HCT116 (cell line): ENCODE measurements at regions not wholly inside any gene's neighbourhood (a gene's known extent, or its start where the extent isn't known, plus 50 kb on each side); places are given as distances from the start of the nearest gene placed in this dataset.

ENCODE experiments used
- ATAC-seq: fragments of 200-7000 bp; cut with Tn5 transposase; 2 replicates; pipeline ENCODE4 v1.9.1; 2020; ENCODE audit warnings: mild to moderate bottlenecking, moderate library complexity
- BruUV-seq: library from RNA; stranded (reverse); fragments of 400-500 nt; replicated peaks from 2 replicates; lab custom pipeline; 2021; lab: Mats Ljungman, UMichigan
- CTCF ChIA-PET: fragments of 300-600 bp; sonication (Branson Sonifier 250); formaldehyde crosslinking; loops from one replicate; lab custom pipeline; 2021; ENCODE audit warnings: antibody characterized with exemption; lab: Charles Lee
- POLR2A ChIA-PET: fragments of 300-600, 350-600 bp; sonication (Branson Sonifier 250); formaldehyde crosslinking; loops from one replicate; lab custom pipeline; 2021; ENCODE audit warnings: antibody characterized with exemption; lab: Charles Lee
- RAD21 ChIA-PET, 2 experiments: fragments of 300-600 bp; sonication (Branson Sonifier 250); formaldehyde crosslinking; loops; one replicate each; lab custom pipeline; 2023; ENCODE audit warnings: low total read pairs in 2 of 2; ENCODE audit not compliant: uncharacterized antibody in 2 of 2, unreplicated experiment in 2 of 2, low non-redundant PET in 1 of 2; lab: Charles Lee
- DNase-seq: peaks from one replicate; pipeline ENCODE4 v3.0.0-alpha.2; 2010; ENCODE audit warnings: low read depth, low spot score
- H2AFZ ChIP-seq: fragments of 200-600 bp; shearing (Covaris generic), sonication (generic); 2 replicates; pipeline ENCODE4 v1.6.1; 2017; ENCODE audit warnings: low read depth, mixed run types, mixed read lengths, antibody characterized with exemption, low read length; ENCODE audit not compliant: poor library complexity, severe bottlenecking
- H3K27ac ChIP-seq: 2 replicates; pipeline ENCODE4 v1.5.1; 2012; ENCODE audit warnings: low read depth, low read length
- H3K27me3 ChIP-seq: fragments of 200-600 bp; sonication (generic); 2 replicates; pipeline ENCODE4 v1.6.1; 2016; ENCODE audit warnings: mixed run types, low read length, mixed read lengths; ENCODE audit not compliant: insufficient read depth
- H3K36me3 ChIP-seq, 2 experiments: fragments of 200-500 bp in 1 of 2; fragments of 200-600 bp in 1 of 2; sonication (Bioruptor generic) in 1 of 2; sonication (generic) in 1 of 2; 2 replicates each; pipeline versions ENCODE4 v1.5.1 to v1.6.1; 2014 to 2016; ENCODE audit warnings: low read length in 2 of 2, inconsistent platforms in 1 of 2, mixed read lengths in 1 of 2, mixed run types in 1 of 2; ENCODE audit not compliant: insufficient read depth in 2 of 2, control insufficient read depth in 1 of 2
- H3K4me1 ChIP-seq, 2 experiments: fragments of 200-600 bp in 1 of 2; sonication (generic) in 1 of 2; 2 replicates each; pipeline versions ENCODE4 v1.5.1 to v1.6.1; 2012 to 2017; ENCODE audit warnings: low read length in 2 of 2, inconsistent platforms in 1 of 2, mild to moderate bottlenecking in 1 of 2, mixed read lengths in 1 of 2, mixed run types in 1 of 2, moderate library complexity in 1 of 2; ENCODE audit not compliant: insufficient read depth in 2 of 2, control insufficient read depth in 1 of 2
- H3K4me2 ChIP-seq: fragments of 200-600 bp; sonication (generic); 2 replicates; pipeline ENCODE4 v1.6.1; 2017; ENCODE audit warnings: mixed run types, low read length, mixed read lengths
- H3K4me3 ChIP-seq, 2 experiments: fragments of 200-600 bp in 1 of 2; sonication (generic) in 1 of 2; replicated peaks in 1 of 2; 2 replicates each; pipeline ENCODE4 v1.5.1; 2011 to 2016; ENCODE audit warnings: low read length in 2 of 2, control low read depth in 1 of 2, low read depth in 1 of 2, mild to moderate bottlenecking in 1 of 2, mixed read lengths in 1 of 2, mixed run types in 1 of 2
- H3K79me2 ChIP-seq: fragments of 200-600 bp; sonication (generic); 2 replicates; pipeline ENCODE4 v1.6.1; 2017; ENCODE audit warnings: mild to moderate bottlenecking, mixed run types, low read length, moderate library complexity, mixed read lengths; ENCODE audit not compliant: insufficient read depth
- H3K9ac ChIP-seq: fragments of 200-600 bp; sonication (generic); 2 replicates; pipeline ENCODE4 v1.6.1; 2016; ENCODE audit warnings: low read length, mixed read lengths
- H3K9me2 ChIP-seq: fragments of 200-600 bp; sonication (generic), shearing (Covaris generic); 2 replicates; pipeline ENCODE4 v1.6.1; 2017; ENCODE audit warnings: mixed run types, mild to moderate bottlenecking, moderate library complexity; ENCODE audit not compliant: insufficient read depth
- H3K9me3 ChIP-seq, 2 experiments: fragments of 200-500 bp in 1 of 2; fragments of 200-600 bp in 1 of 2; sonication (Bioruptor generic) in 1 of 2; sonication (generic) in 1 of 2; 2 replicates each; pipeline ENCODE4 v1.6.1; 2014 to 2017; ENCODE audit warnings: low read length in 2 of 2, mixed read lengths in 2 of 2, inconsistent platforms in 1 of 2, low read depth in 1 of 2, mild to moderate bottlenecking in 1 of 2, mixed run types in 1 of 2, moderate library complexity in 1 of 2; ENCODE audit not compliant: control insufficient read depth in 1 of 2, insufficient read depth in 1 of 2
- H4K20me1 ChIP-seq: fragments of 200-600 bp; sonication (generic), shearing (Covaris generic); 2 replicates; pipeline ENCODE4 v1.6.1; 2017; ENCODE audit warnings: mixed run types, mild to moderate bottlenecking, moderate library complexity; ENCODE audit not compliant: insufficient read depth
- CBX3 ChIP-seq: IDR thresholded peaks from 2 replicates; pipeline ENCODE4 v1.6.1; 2012; ENCODE audit warnings: low read depth
- CEBPB ChIP-seq: IDR thresholded peaks from 2 replicates; pipeline ENCODE4 v1.6.1; 2012; ENCODE audit warnings: low read depth
- CTCF ChIP-seq, 3 experiments: fragments of 200-600 bp in 1 of 3; sonication (generic) in 1 of 3; IDR thresholded peaks in 2 of 3; conservative IDR thresholded peaks in 1 of 3; 2 replicates each; pipeline ENCODE4 v1.5.1; 2012 to 2017; ENCODE audit warnings: low read depth in 2 of 3, low read length in 2 of 3, antibody characterized with exemption in 1 of 3, borderline replicate concordance in 1 of 3, control low read depth in 1 of 3, mild to moderate bottlenecking in 1 of 3, mixed read lengths in 1 of 3, mixed run types in 1 of 3, moderate library complexity in 1 of 3; ENCODE audit not compliant: insufficient read depth in 1 of 3
- EGR1 ChIP-seq: IDR thresholded peaks from 2 replicates; pipeline ENCODE4 v1.6.1; 2012; ENCODE audit warnings: low read depth
- ELF1 ChIP-seq: IDR thresholded peaks from 2 replicates; pipeline ENCODE4 v1.6.1; 2012; ENCODE audit warnings: low read depth, borderline replicate concordance
- EZH2phosphoT487 ChIP-seq: fragments of 200-600 bp; IDR thresholded peaks from 2 replicates; pipeline ENCODE4 v1.6.1; 2018; ENCODE audit warnings: antibody characterized with exemption, borderline replicate concordance
- FOSL1 ChIP-seq: IDR thresholded peaks from 2 replicates; pipeline ENCODE4 v1.6.1; 2012; ENCODE audit warnings: low read depth
- MAX ChIP-seq: IDR thresholded peaks from 2 replicates; pipeline ENCODE4 v1.6.1; 2012
- POLR2AphosphoS5 ChIP-seq: IDR thresholded peaks from 2 replicates; pipeline ENCODE4 v1.6.1; 2011; ENCODE audit warnings: mild to moderate bottlenecking, low read depth, low read length, moderate library complexity
- RAD21 ChIP-seq: IDR thresholded peaks from 2 replicates; pipeline ENCODE4 v1.6.1; 2012; ENCODE audit warnings: low read depth, mild to moderate bottlenecking
- SIN3A ChIP-seq: IDR thresholded peaks from 2 replicates; pipeline ENCODE4 v1.6.1; 2012; ENCODE audit warnings: low read depth
- SRF ChIP-seq: IDR thresholded peaks from 2 replicates; pipeline ENCODE4 v1.6.1; 2012; ENCODE audit warnings: low read depth
- TCF7L2 ChIP-seq: IDR thresholded peaks from 2 replicates; pipeline ENCODE4 v1.7.0; 2011; ENCODE audit warnings: borderline replicate concordance, inconsistent platforms; ENCODE audit not compliant: insufficient read depth, insufficient read length; ENCODE audit errors: extremely low read depth
- YY1 ChIP-seq: IDR thresholded peaks from 2 replicates; pipeline ENCODE4 v1.6.1; 2011; ENCODE audit warnings: low read length, low read depth, moderate library complexity, mild to moderate bottlenecking; ENCODE audit not compliant: insufficient replicate concordance; ENCODE audit errors: extremely low read depth
- ZFX ChIP-seq: fragments of 450-650 bp; IDR thresholded peaks from 2 replicates; pipeline ENCODE4 v1.6.1; 2017
- intact Hi-C: fragments of 100-400 bp; cut with micrococcal nuclease; formaldehyde crosslinking; loops from 2 replicates; pipeline ENCODE4 v1.10.0; 2022
- TF ChIP-seq, protein P1 (sequence below): IDR thresholded peaks from 2 replicates; pipeline ENCODE4 v1.6.1; 2012
- TF ChIP-seq, protein P2 (sequence below): IDR thresholded peaks from 2 replicates; pipeline ENCODE4 v1.6.1; 2011; ENCODE audit warnings: mild to moderate bottlenecking, low read length, moderate library complexity; ENCODE audit not compliant: insufficient replicate concordance; ENCODE audit errors: extremely low read depth
- TF ChIP-seq, protein P3 (sequence below): IDR thresholded peaks from 2 replicates; pipeline ENCODE4 v1.6.1; 2012; ENCODE audit warnings: low read depth

GRCh38 chr13:55120631-55121030 lies 2020.1 kb upstream of the PRR20A start:
- ChIA-PET POLR2A (no interaction called here), CTCF (no interaction called here)
- Histone ChIP-seq H3K27me3 (no peaks in the 10 kb centered on the region), H3K4me3 (no peak overlapping the region), H4K20me1 (no peaks in the 10 kb centered on the region), H2AFZ (no peak overlapping the region), H3K79me2 (no peaks in the 10 kb centered on the region), H3K27ac (no peak overlapping the region), H3K4me2 (no peak overlapping the region), H3K36me3 (no peaks in the 10 kb centered on the region), H3K9me2 (no peaks in the 10 kb centered on the region), H3K9ac (no peak overlapping the region), H3K4me1 (no peaks in the 10 kb centered on the region), H3K9me3 (peaks cover 13 to 21% of the 10 kb centered on the region in 2 experiments; a peak in 3 of 4 replicates)
- intact Hi-C loops, result no loop called here
- no TSS peak for BruUV-seq
- ATAC-seq, result no peak
- no peak for DNase-seq
- no peak for TF ChIP-seq RAD21
- TF ChIP-seq SIN3A, result no peak
- no peak for TF ChIP-seq CBX3
- no peak for TF ChIP-seq EZH2phosphoT487
- TF ChIP-seq POLR2AphosphoS5, result no peak
- TF ChIP-seq CEBPB, result no peak
- no peak for TF ChIP-seq EGR1
- TF ChIP-seq TCF7L2, result no peak
- TF ChIP-seq CTCF (IDR thresholded peaks at IDR 0.05 in 2 of 3, conservative IDR thresholded peaks at IDR 0.05 in 1 of 3; ENCODE audit: borderline replicate concordance in 1 of 3, insufficient read depth in 1 of 3, low read depth in 2 of 3, low read length in 2 of 3), result no peak
- no peak for TF ChIP-seq ZFX
- TF ChIP-seq YY1, result no peak
- TF ChIP-seq FOSL1, result no peak
- TF ChIP-seq ELF1, result no peak
- TF ChIP-seq, protein P1, sequence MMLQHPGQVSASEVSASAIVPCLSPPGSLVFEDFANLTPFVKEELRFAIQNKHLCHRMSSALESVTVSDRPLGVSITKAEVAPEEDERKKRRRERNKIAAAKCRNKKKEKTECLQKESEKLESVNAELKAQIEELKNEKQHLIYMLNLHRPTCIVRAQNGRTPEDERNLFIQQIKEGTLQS, result no peak
- TF ChIP-seq, protein P2, sequence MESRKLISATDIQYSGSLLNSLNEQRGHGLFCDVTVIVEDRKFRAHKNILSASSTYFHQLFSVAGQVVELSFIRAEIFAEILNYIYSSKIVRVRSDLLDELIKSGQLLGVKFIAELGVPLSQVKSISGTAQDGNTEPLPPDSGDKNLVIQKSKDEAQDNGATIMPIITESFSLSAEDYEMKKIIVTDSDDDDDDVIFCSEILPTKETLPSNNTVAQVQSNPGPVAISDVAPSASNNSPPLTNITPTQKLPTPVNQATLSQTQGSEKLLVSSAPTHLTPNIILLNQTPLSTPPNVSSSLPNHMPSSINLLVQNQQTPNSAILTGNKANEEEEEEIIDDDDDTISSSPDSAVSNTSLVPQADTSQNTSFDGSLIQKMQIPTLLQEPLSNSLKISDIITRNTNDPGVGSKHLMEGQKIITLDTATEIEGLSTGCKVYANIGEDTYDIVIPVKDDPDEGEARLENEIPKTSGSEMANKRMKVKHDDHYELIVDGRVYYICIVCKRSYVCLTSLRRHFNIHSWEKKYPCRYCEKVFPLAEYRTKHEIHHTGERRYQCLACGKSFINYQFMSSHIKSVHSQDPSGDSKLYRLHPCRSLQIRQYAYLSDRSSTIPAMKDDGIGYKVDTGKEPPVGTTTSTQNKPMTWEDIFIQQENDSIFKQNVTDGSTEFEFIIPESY, result no peak
- TF ChIP-seq, protein P3, sequence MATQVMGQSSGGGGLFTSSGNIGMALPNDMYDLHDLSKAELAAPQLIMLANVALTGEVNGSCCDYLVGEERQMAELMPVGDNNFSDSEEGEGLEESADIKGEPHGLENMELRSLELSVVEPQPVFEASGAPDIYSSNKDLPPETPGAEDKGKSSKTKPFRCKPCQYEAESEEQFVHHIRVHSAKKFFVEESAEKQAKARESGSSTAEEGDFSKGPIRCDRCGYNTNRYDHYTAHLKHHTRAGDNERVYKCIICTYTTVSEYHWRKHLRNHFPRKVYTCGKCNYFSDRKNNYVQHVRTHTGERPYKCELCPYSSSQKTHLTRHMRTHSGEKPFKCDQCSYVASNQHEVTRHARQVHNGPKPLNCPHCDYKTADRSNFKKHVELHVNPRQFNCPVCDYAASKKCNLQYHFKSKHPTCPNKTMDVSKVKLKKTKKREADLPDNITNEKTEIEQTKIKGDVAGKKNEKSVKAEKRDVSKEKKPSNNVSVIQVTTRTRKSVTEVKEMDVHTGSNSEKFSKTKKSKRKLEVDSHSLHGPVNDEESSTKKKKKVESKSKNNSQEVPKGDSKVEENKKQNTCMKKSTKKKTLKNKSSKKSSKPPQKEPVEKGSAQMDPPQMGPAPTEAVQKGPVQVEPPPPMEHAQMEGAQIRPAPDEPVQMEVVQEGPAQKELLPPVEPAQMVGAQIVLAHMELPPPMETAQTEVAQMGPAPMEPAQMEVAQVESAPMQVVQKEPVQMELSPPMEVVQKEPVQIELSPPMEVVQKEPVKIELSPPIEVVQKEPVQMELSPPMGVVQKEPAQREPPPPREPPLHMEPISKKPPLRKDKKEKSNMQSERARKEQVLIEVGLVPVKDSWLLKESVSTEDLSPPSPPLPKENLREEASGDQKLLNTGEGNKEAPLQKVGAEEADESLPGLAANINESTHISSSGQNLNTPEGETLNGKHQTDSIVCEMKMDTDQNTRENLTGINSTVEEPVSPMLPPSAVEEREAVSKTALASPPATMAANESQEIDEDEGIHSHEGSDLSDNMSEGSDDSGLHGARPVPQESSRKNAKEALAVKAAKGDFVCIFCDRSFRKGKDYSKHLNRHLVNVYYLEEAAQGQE, result no peak
- no peak for TF ChIP-seq SRF
- TF ChIP-seq MAX, result no peak
- TF ChIP-seq, all 23 proteins: peak for 0
- RAD21 ChIA-PET, result no interaction called here
